HEK293T (cell line): ENCODE measurements at regions not wholly inside any gene's neighbourhood (a gene's known extent, or its start where the extent isn't known, plus 50 kb on each side); places are given as distances from the start of the nearest gene placed in this dataset.

Source experiments
- CTCF ChIA-PET: fragments of 350-600 bp; formaldehyde crosslinking; extraction: SDS; loops from one replicate; lab custom pipeline; 2021; ENCODE audit warnings: antibody characterized with exemption, inconsistent platforms; lab: Yijun Ruan, JAX
- POLR2A ChIA-PET: fragments of 350-600 bp; formaldehyde crosslinking; extraction: SDS; loops from one replicate; lab custom pipeline; 2020; ENCODE audit warnings: antibody characterized with exemption, inconsistent platforms; lab: Yijun Ruan, JAX
- DNase-seq: peaks from one replicate; pipeline ENCODE4 v3.0.0; 2012; ENCODE audit warnings: mixed read lengths; ENCODE audit errors: extremely low spot score
- ARNT ChIP-seq: fragments of 450-650 bp; IDR thresholded peaks from 2 replicates; pipeline ENCODE4 v1.6.1; 2017; ENCODE audit warnings: mild to moderate bottlenecking
- BHLHE40 ChIP-seq: fragments of 450-650 bp; IDR thresholded peaks from 2 replicates; pipeline ENCODE4 v1.6.1; 2016; ENCODE audit warnings: mild to moderate bottlenecking, moderate library complexity, borderline replicate concordance
- CTBP1 ChIP-seq: fragments of 450-650 bp; IDR thresholded peaks from 2 replicates; pipeline ENCODE4 v1.6.1; 2016; ENCODE audit warnings: borderline replicate concordance
- ELF4 ChIP-seq: fragments of 450-650 bp; IDR thresholded peaks from 2 replicates; pipeline ENCODE4 v1.6.1; 2017; ENCODE audit warnings: antibody characterized with exemption
- FOXA1 ChIP-seq: fragments of 450-650 bp; IDR thresholded peaks from 2 replicates; pipeline ENCODE4 v1.6.1; 2016; ENCODE audit warnings: mild to moderate bottlenecking
- FOXK2 ChIP-seq: fragments of 450-650 bp; IDR thresholded peaks from 2 replicates; pipeline ENCODE4 v1.6.1; 2016; ENCODE audit warnings: mild to moderate bottlenecking
- FOXM1 ChIP-seq: fragments of 450-650 bp; IDR thresholded peaks from 2 replicates; pipeline ENCODE4 v1.6.1; 2017; ENCODE audit warnings: mild to moderate bottlenecking, borderline replicate concordance
- HDGF ChIP-seq: fragments of 450-650 bp; IDR thresholded peaks from 2 replicates; pipeline ENCODE4 v1.6.1; 2017; ENCODE audit warnings: antibody characterized with exemption, borderline replicate concordance
- L3MBTL2 ChIP-seq: fragments of 450-650 bp; conservative IDR thresholded peaks from 2 replicates; pipeline ENCODE4 v1.6.1; 2016; ENCODE audit warnings: mild to moderate bottlenecking
- LEF1 ChIP-seq: fragments of 450-650 bp; IDR thresholded peaks from 2 replicates; pipeline ENCODE4 v1.6.1; 2017; ENCODE audit warnings: mild to moderate bottlenecking, borderline replicate concordance
- NFRKB ChIP-seq: fragments of 450-650 bp; IDR thresholded peaks from 2 replicates; pipeline ENCODE4 v1.6.1; 2016; ENCODE audit warnings: mild to moderate bottlenecking, moderate library complexity
- PKNOX1 ChIP-seq: fragments of 450-650 bp; IDR thresholded peaks from 2 replicates; pipeline ENCODE4 v1.6.1; 2016
- SP1 ChIP-seq: fragments of 450-650 bp; IDR thresholded peaks from 2 replicates; pipeline ENCODE4 v1.6.1; 2017
- SUZ12 ChIP-seq: fragments of 450-650 bp; IDR thresholded peaks from 2 replicates; pipeline ENCODE4 v1.6.1; 2016; ENCODE audit warnings: mild to moderate bottlenecking
- TARDBP ChIP-seq: fragments of 450-650 bp; IDR thresholded peaks from 2 replicates; pipeline ENCODE4 v1.6.1; 2016
- ZNF384 ChIP-seq: fragments of 450-650 bp; IDR thresholded peaks from 2 replicates; pipeline ENCODE4 v1.6.1; 2016

- CTCF ChIA-PET: no interaction called here
- no peak for DNase-seq
- TF ChIP-seq SUZ12 (no peak), LEF1 (no peak)
- POLR2A ChIA-PET: no interaction called here
These were observed 228.0 kb upstream of the RND3 start for GRCh38 chr2:150715501-150715900.

GRCh38 chr2:150710916-150711315 lies 223.4 kb upstream of the RND3 start:
- CTCF ChIA-PET: interaction anchor here (0.5 kb wide), 1 partner anchor 114 kb away, joined by 3 read pairs; no protein-coding TSS in a partner anchor
- TF ChIP-seq L3MBTL2 (no peak), CTBP1 (no peak), FOXA1 (no peak), SP1 (no peak), ARNT (no peak), SUZ12 (no peak), ZNF384 (no peak), ELF4 (no peak), LEF1 (no peak), BHLHE40 (no peak), HDGF (no peak), NFRKB (no peak), FOXK2 (no peak)
- DNase-seq: no peak
- POLR2A ChIA-PET: no interaction called here

- ChIA-PET CTCF (no interaction called here), POLR2A (no interaction called here)
- TF ChIP-seq PKNOX1 (no peak), NFRKB (no peak), ELF4 (no peak), HDGF (no peak), LEF1 (no peak), SUZ12 (no peak)
- DNase-seq: no peak
These were observed 222.6 kb upstream of the RND3 start for GRCh38 chr2:150710041-150710440.

- CTCF ChIA-PET: interaction anchor here (0.6 kb wide), 1 partner anchor 1120 kb away, joined by 3 read pairs; no protein-coding TSS in a partner anchor
These were observed 219.1 kb upstream of the RND3 start for GRCh38 chr2:150706561-150706960.

GRCh38 chr2:150705767-150706166 lies 218.3 kb upstream of the RND3 start:
- TF ChIP-seq SP1: no peak
- TF ChIP-seq ZNF384: no peak
- TF ChIP-seq CTBP1: no peak
- no peak for TF ChIP-seq FOXA1
- no peak for TF ChIP-seq ELF4
- POLR2A ChIA-PET: no interaction called here
- no peak for DNase-seq
- CTCF ChIA-PET: no interaction called here

More at GRCh38 chr2:150706561-150706960, 219.1 kb upstream of the RND3 start:
- TF ChIP-seq ELF4 (no peak), SP1 (no peak), FOXK2 (no peak), ARNT (no peak), CTBP1 (no peak), FOXA1 (no peak), LEF1 (no peak), ZNF384 (no peak), TARDBP (no peak), NFRKB (no peak)
- POLR2A ChIA-PET: no interaction called here
- no peak for DNase-seq

GRCh38 chr2:150705357-150705756 lies 217.9 kb upstream of the RND3 start:
- CTCF ChIA-PET: no interaction called here
- no peak for DNase-seq
- TF ChIP-seq HDGF (no peak), PKNOX1 (no peak), LEF1 (no peak), TARDBP (no peak), BHLHE40 (no peak), NFRKB (no peak), FOXK2 (no peak), SUZ12 (no peak), FOXM1 (no peak), CTBP1 (no peak), ZNF384 (no peak), SP1 (no peak), L3MBTL2 (no peak), FOXA1 (no peak), ELF4 (no peak), ARNT (no peak)
- POLR2A ChIA-PET: no interaction called here

- ChIA-PET CTCF (no interaction called here), POLR2A (no interaction called here)
- DNase-seq: no peak
- TF ChIP-seq TARDBP (no peak), SP1 (no peak), ZNF384 (no peak), FOXM1 (no peak), BHLHE40 (no peak), HDGF (no peak), SUZ12 (no peak), PKNOX1 (no peak), NFRKB (no peak), LEF1 (no peak), FOXK2 (no peak)
These were observed 215.3 kb upstream of the RND3 start for GRCh38 chr2:150702791-150703190.
